ENCODE measurements at regions not wholly inside any gene's neighbourhood (a gene's known extent, or its start where the extent isn't known, plus 50 kb on each side); places are given as distances from the start of the nearest gene placed in this dataset.

DNA sequence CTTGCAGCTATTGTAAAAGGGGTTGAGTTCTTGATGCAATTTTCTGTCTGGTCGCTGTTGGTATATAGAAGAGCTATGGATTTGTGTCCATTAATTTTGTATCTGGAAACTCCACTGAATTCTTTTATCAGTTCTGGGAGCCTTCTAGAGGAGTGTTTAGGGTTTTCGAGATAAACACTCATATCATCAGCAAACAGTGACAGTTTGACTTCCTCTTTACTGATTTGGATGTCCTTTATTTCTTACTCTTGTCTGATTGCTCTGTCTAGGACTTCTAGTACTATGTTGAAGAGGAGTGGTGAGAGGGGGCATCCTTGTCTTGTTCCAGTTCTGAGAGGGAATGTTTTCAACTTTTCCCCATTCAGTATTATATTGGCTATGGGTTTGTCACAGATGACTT, 120.8 kb upstream of the SSTR4 start:
- no peak for DNase-seq (ENCODE audit: low spot score)

DNA sequence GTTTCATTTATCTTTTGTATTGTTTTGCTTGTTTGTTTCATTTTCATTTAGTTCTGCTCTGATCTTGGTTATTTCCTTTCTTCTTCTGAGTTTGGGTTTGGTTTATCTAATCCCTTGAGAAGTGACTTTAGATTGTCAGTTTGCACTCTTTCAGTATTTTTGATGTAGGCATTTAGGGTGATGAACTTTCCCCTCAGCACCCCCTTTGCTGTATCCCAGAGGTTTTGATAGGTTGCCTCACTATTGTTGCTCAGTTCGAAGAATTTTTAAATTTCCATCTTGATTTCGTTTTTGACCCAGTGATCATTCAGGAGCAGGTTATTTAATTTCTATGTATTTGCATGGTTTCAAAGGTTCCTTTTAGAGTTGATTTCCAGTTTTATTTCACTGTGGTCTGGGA, 119.6 kb upstream of the SSTR4 start:
- TF ChIP-seq, protein P1, sequence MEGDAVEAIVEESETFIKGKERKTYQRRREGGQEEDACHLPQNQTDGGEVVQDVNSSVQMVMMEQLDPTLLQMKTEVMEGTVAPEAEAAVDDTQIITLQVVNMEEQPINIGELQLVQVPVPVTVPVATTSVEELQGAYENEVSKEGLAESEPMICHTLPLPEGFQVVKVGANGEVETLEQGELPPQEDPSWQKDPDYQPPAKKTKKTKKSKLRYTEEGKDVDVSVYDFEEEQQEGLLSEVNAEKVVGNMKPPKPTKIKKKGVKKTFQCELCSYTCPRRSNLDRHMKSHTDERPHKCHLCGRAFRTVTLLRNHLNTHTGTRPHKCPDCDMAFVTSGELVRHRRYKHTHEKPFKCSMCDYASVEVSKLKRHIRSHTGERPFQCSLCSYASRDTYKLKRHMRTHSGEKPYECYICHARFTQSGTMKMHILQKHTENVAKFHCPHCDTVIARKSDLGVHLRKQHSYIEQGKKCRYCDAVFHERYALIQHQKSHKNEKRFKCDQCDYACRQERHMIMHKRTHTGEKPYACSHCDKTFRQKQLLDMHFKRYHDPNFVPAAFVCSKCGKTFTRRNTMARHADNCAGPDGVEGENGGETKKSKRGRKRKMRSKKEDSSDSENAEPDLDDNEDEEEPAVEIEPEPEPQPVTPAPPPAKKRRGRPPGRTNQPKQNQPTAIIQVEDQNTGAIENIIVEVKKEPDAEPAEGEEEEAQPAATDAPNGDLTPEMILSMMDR (IDR thresholded peaks at IDR 0.05; ENCODE audit: extremely low read depth, missing control alignments): no peak
- DNase-seq (ENCODE audit: low spot score): no peak

More for the DNA sequence above, 120.8 kb upstream of the SSTR4 start:
- TF ChIP-seq, protein P1 (IDR thresholded peaks at IDR 0.05; ENCODE audit: extremely low read depth, missing control alignments): no peak

DNA sequence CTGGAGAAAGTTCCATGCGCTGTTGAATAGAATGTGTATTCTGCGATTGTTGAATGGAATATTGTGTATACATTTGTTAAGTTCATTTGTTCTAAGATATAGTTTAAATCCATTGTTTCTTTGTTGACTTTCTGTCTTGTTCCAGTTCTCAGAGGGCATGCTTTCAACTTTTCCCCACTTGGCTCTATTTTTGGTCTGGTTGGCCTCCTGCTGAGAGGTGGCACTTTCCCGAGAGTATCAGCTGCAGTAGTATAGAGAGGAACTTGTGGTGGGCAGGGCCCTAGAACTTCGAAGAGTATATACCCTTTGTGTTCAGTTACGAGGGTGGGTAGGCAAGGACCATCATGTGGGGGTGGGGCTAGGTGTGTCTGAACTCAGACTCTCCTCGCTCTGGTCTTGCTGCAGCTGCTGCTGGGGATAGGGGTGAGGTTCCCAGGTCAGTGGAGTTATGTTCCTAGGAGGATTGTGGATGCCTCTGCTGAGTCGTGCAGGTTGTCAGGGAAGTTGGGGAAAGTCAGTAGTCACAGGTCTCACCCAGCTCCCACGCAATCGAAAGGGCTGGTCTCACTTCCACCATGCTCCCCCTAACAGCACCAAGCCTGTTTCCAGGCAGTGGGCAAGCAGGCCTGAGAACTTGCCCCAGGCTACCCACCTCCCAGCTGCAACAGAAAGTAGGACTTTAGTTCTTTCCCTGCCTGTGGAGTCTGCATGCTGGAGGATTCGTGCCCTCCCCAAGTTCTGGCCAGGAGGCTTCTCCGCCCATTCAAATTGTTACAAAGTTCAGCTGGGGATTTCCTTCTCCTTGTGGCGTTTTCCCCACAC, 118.9 kb upstream of the SSTR4 start:
- DNase-seq (ENCODE audit: low spot score): no peak
- TF ChIP-seq, protein P1 (IDR thresholded peaks at IDR 0.05; ENCODE audit: extremely low read depth, missing control alignments): no peak

DNA sequence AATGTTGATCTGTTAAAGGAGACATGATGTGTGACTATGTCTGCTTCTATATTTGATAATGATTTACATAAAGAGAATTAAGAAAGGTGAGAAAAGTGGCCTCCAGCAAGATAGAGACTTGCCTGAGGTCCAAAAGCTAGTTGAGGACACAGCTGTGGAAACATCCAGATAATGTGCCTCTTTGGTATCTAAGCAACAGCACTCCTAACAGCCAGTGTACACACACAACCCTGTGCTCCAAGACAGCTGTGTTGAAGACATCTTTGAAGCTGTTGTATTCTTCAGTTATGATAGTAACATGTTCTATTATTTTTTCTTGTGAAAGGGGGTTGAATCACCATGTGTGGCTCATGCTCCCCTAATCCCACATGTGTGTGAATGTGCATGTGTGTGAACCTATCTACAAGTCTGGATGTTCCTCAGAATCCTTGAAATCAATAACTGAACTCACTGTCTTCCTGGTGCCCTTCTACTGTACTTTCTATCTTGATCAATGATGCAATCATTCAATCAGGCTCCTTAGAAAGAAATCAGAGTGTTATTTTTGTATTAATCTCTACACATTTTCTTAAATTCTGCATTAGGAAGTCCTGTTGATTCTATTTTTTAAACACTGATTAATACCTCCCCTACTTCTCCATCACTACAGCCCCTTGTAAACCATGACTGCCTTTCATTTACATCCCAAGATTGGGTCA, 116.7 kb upstream of the SSTR4 start:
- DNase-seq (ENCODE audit: low spot score): no peak
- TF ChIP-seq, protein P1 (IDR thresholded peaks at IDR 0.05; ENCODE audit: extremely low read depth, missing control alignments): no peak

DNA sequence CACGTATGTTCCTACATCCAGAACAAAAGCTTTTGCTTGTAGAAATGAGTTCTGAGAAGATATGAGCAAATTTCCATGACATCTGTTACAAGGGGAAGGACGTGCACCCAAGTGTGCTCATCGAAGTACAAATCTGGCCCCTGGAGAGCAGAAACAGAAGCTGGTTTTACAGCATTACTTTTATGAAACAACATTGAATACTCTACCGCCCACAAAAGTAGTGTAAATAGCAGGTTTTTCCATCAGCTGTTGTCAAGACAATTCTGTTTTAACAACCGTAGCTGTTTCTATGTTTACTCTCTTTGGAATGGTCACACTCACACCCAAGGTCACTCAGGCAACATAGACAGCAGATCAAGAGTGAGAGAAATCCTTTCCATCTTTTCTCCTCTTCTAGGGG, 114.2 kb upstream of the SSTR4 start:
- TF ChIP-seq, protein P1 (IDR thresholded peaks at IDR 0.05; ENCODE audit: extremely low read depth, missing control alignments): no peak
- DNase-seq (ENCODE audit: low spot score): no peak

DNA sequence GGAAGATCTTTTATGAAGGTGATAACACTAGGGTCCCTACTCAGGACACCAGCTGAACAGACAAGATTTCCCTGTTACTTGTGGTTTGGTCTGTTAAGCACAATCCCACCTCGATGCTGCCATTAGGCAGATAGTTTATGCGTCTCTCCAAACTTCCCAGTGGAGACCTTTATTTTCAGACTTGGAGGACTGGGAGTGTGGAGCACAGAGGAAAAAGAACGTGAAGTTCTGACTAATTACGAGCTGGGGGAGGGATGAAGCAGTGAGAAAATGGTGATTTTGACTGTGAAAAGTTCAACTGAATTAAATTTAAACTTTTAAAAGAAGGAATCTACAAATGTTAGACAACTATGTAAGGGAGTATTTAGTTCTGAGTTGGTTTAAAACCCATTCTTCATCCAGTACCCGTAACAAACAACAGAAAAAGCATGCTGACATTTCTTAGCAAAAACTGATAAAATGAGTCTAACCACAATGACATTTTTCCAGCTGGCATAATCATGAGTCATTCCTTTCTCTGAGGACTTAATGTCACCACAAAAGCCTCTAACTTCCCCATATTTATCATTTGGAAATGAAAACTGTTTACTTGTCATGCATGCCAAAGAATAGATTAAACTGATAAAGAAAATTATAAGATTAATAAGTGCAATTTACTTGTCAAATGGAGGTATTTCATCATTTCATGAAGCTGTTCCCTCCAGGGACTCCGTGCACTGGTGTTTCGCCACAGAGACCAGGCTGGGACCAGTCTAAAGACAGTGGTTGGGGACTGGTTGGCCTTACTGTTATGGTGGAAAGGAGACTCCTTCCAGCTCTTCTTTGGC, 113.3 kb upstream of the SSTR4 start:
- TF ChIP-seq, protein P1 (IDR thresholded peaks at IDR 0.05; ENCODE audit: extremely low read depth, missing control alignments): no peak
- DNase-seq (ENCODE audit: low spot score): no peak

Measured in GM20000 (cell line).